ENCODE measurements at regions not wholly inside any gene's neighbourhood (a gene's known extent, or its start where the extent isn't known, plus 50 kb on each side); places are given as distances from the start of the nearest gene placed in this dataset.

DNA sequence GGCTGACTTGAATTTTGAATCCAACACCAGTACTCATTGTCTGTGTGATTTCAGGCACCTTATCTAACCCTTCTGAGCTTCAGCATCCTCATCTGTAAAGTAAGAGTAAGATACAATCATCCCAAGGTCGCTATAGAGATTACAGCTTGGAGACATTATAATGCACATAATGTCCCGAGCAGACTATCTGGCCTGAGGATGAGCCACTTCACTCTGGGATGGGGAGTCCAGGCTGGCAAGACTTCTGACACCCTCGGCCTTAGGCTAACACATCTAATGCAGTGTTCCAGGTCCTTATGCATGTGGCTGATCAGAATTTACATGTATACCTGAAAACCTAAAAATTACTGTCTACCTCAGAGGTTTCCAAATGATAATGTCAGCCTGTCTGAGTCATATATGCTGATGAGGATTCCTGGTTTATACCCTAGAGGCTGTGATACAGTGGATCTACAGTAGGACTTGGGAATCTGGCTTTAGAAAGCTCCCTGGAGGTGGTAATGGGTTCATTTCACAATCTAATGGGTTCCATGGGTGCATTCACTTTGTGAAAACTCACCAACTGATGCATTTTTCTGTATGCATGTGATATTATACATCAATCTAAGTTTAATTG lies 229.0 kb upstream of the SLCO3A1 start:
- ATAC-seq (replicated peaks; ENCODE audit: extremely low read depth, poor library complexity, severe bottlenecking), result no peak
- Mint-ChIP-seq H3K4me3 (no peak overlapping the region), H3K9me3 (no peaks in the 10 kb centered on the region), H3K27ac (ENCODE audit: low read depth) (no peak overlapping the region), H3K36me3 (ENCODE audit: insufficient read depth) (no peaks in the 10 kb centered on the region), H3K27me3 (peaks cover 32% of the 10 kb centered on the region), H3K4me1 (no peaks in the 10 kb centered on the region)
- DNase-seq (ENCODE audit: low spot score in 2 of 2), result no peak

- ATAC-seq (replicated peaks; ENCODE audit: extremely low read depth, poor library complexity, severe bottlenecking), result no peak
These were observed 228.0 kb upstream of the SLCO3A1 start for GRCh38 chr15:91625506-91625905.

DNA sequence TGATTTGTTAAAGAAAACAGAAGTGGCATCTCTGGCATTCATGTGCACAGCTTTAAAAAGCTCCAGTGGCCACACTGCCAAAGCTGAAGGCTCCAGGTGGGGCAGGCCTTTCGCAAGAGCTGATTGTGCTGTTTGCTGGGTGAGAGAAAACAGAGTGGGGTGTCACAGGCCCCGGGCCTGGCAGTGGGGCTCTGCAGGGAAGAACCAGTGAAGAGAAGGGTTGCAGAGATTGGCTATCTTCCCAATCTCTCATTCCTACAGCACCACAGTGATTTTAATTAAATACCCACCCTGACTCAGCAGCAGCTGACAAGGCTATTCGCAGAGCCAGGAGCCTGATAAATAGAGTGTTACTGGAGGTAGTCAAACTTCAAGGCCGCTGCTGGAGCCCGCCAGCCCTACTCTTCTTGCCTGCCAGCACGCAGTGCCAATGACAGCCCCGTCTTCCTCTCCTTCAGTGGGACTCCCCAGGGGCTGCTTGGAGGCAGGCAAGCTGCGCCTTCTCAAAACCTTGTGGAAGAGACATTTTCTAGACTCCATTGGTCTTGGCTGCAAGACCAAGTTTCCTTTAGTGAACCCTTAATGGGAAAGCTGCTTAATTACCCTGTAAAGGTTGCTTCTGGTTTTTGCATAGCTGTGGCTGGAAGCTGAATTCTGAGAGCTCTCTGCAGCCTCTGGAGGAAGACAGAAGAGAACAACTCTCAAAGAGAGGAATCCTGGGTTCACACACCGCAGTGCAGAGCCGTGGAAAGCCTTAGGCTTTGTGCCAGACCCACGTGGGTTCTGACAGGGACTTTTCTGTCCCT lies 225.8 kb upstream of the SLCO3A1 start:
- DNase-seq (ENCODE audit: low spot score in 2 of 2), result no peak
- H3K27me3 Mint-ChIP-seq, result peaks cover 9% of the 10 kb centered on the region

More at GRCh38 chr15:91625506-91625905, 228.0 kb upstream of the SLCO3A1 start:
- no peak for DNase-seq (ENCODE audit: low spot score in 2 of 2)
- Mint-ChIP-seq H3K4me1 (no peaks in the 10 kb centered on the region), H3K36me3 (ENCODE audit: insufficient read depth) (no peaks in the 10 kb centered on the region), H3K27ac (ENCODE audit: low read depth) (no peak overlapping the region), H3K9me3 (no peaks in the 10 kb centered on the region), H3K4me3 (no peak overlapping the region), H3K27me3 (peaks cover 22% of the 10 kb centered on the region)

DNA sequence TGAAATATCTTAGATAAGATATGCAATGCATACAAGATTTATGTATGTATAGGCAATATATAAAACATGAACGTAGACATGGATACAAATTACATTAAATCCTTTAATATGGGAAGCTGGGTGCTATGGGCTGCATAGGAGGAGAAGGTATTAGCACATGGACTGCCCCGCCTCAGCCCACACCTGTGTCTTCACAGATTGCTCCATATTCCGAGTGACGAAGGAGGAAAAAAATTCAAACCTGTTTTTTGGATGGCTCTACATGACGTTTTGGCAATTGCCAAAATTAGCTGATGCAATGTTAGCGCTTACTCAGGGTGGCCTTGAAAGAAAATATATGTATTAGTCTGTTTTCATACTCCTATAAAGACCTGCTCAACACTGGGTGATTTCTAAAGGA lies 223.4 kb upstream of the SLCO3A1 start:
- Mint-ChIP-seq H3K27me3 (peaks cover 9% of the 10 kb centered on the region), H3K4me3 (no peak overlapping the region), H3K27ac (ENCODE audit: low read depth) (no peak overlapping the region), H3K9me3 (no peaks in the 10 kb centered on the region), H3K36me3 (ENCODE audit: insufficient read depth) (no peaks in the 10 kb centered on the region), H3K4me1 (no peaks in the 10 kb centered on the region)
- ATAC-seq (replicated peaks; ENCODE audit: extremely low read depth, poor library complexity, severe bottlenecking) (no peak), DNase-seq (ENCODE audit: low spot score in 2 of 2) (no peak)

More for the DNA sequence above, 225.8 kb upstream of the SLCO3A1 start:
- Mint-ChIP-seq H3K27ac (ENCODE audit: low read depth) (no peak overlapping the region), H3K36me3 (ENCODE audit: insufficient read depth) (no peaks in the 10 kb centered on the region), H3K4me1 (no peaks in the 10 kb centered on the region), H3K4me3 (no peak overlapping the region), H3K9me3 (no peaks in the 10 kb centered on the region)
- no peak for ATAC-seq (replicated peaks; ENCODE audit: extremely low read depth, poor library complexity, severe bottlenecking)

DNA sequence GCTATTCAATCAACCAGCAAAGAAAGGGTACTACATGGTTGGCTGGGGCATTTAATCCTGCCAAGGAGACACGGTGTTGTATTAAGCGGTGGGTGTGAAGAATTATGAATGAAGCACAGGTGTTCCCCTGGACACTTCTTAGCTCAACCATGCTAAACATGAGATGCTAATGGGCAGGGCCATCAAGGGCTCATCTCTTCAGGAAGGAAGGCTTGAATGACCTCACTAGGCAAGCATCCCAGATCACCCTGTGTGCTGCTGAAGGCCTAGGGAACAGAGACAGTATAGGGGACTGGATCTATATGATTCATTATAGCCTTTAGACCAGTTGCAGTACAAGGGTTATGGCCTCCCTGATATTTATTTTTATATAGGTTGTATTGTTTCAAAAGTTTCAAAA lies 221.3 kb upstream of the SLCO3A1 start:
- H3K27me3 Mint-ChIP-seq, result peaks cover 3% of the 10 kb centered on the region
- no peaks in the 10 kb centered on the region for H3K4me1 Mint-ChIP-seq
- H3K27ac Mint-ChIP-seq (ENCODE audit: low read depth), result no peak overlapping the region
- no peaks in the 10 kb centered on the region for H3K9me3 Mint-ChIP-seq
- ATAC-seq (replicated peaks; ENCODE audit: extremely low read depth, poor library complexity, severe bottlenecking) (no peak), DNase-seq (ENCODE audit: low spot score in 2 of 2) (no peak)
- H3K4me3 Mint-ChIP-seq, result no peak overlapping the region
- H3K36me3 Mint-ChIP-seq (ENCODE audit: insufficient read depth), result no peaks in the 10 kb centered on the region

GRCh38 chr15:91632981-91633380 lies 220.5 kb upstream of the SLCO3A1 start:
- ATAC-seq (replicated peaks; ENCODE audit: extremely low read depth, poor library complexity, severe bottlenecking) (no peak), DNase-seq (ENCODE audit: low spot score in 2 of 2) (no peak)
- H3K36me3 Mint-ChIP-seq (ENCODE audit: insufficient read depth), result no peaks in the 10 kb centered on the region
- H3K27me3 Mint-ChIP-seq, result peaks cover 2% of the 10 kb centered on the region
- no peak overlapping the region for H3K27ac Mint-ChIP-seq (ENCODE audit: low read depth)
- peaks cover 4% of the 10 kb centered on the region for H3K9me3 Mint-ChIP-seq
- no peak overlapping the region for H3K4me3 Mint-ChIP-seq
- no peaks in the 10 kb centered on the region for H3K4me1 Mint-ChIP-seq

DNA sequence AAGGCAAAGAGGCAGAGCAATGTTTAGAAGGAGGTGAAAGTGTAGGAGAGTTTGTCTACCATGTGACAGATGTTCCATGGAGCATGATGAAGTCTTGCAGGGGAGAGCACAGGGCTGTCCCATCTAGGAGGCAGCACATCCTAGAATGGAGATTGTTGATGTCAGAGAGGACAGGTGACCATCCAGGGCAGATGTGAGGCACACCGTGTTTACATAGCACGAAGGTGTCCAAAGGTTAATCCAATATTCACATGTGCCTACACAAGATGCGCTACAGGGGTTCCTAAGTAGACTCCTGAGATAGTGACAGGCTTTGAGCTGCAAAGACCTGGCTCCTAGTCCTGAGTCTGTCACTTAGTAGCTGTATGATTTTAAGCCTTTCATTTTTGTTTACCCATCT lies 219.3 kb upstream of the SLCO3A1 start:
- no peaks in the 10 kb centered on the region for H3K4me1 Mint-ChIP-seq
- no peak overlapping the region for H3K27ac Mint-ChIP-seq (ENCODE audit: low read depth)
- peaks cover 5% of the 10 kb centered on the region for H3K9me3 Mint-ChIP-seq
- ATAC-seq (replicated peaks; ENCODE audit: extremely low read depth, poor library complexity, severe bottlenecking) (no peak), DNase-seq (ENCODE audit: low spot score in 2 of 2) (no peak)
- H3K36me3 Mint-ChIP-seq (ENCODE audit: insufficient read depth), result no peaks in the 10 kb centered on the region
- peaks cover 6% of the 10 kb centered on the region for H3K27me3 Mint-ChIP-seq
- no peak overlapping the region for H3K4me3 Mint-ChIP-seq

DNA sequence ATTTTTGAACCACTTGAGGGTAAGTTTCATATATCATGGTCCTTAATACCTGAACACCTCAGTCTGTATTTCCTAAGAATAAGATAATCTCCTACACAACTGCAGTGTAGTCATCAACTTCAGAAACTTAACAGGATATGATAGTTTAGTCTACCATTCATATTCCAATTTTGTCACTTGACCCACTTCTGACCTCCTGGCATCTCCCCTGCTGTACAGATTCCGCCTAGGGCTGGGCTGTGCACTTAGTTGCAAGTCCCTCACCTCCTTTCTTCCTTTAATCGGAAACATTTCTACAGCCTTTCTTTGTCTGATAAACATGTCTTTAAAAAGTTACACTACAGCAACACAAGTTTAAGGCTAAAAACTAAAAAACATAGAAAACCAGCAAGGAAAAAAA lies 218.4 kb upstream of the SLCO3A1 start:
- no peak for DNase-seq (ENCODE audit: low spot score in 2 of 2)

GRCh38 chr15:91635641-91636040 lies 217.9 kb upstream of the SLCO3A1 start:
- peaks cover 6% of the 10 kb centered on the region for H3K27me3 Mint-ChIP-seq
- H3K4me1 Mint-ChIP-seq, result no peaks in the 10 kb centered on the region
- peaks cover 11% of the 10 kb centered on the region for H3K9me3 Mint-ChIP-seq
- no peaks in the 10 kb centered on the region for H3K36me3 Mint-ChIP-seq (ENCODE audit: insufficient read depth)
- no peak overlapping the region for H3K4me3 Mint-ChIP-seq
- ATAC-seq (replicated peaks; ENCODE audit: extremely low read depth, poor library complexity, severe bottlenecking) (no peak), DNase-seq (ENCODE audit: low spot score in 2 of 2) (no peak)
- H3K27ac Mint-ChIP-seq (ENCODE audit: low read depth), result no peak overlapping the region

More for the DNA sequence above, 218.4 kb upstream of the SLCO3A1 start:
- no peak overlapping the region for H3K27ac Mint-ChIP-seq (ENCODE audit: low read depth)
- H3K27me3 Mint-ChIP-seq, result peaks cover 6% of the 10 kb centered on the region
- H3K9me3 Mint-ChIP-seq, result peaks cover 7% of the 10 kb centered on the region
- H3K36me3 Mint-ChIP-seq (ENCODE audit: insufficient read depth), result no peaks in the 10 kb centered on the region
- H3K4me1 Mint-ChIP-seq, result no peaks in the 10 kb centered on the region
- H3K4me3 Mint-ChIP-seq, result no peak overlapping the region
- ATAC-seq (replicated peaks; ENCODE audit: extremely low read depth, poor library complexity, severe bottlenecking), result no peak

- peaks cover 45% of the 10 kb centered on the region for H3K27me3 Mint-ChIP-seq
- no peak overlapping the region for H3K27ac Mint-ChIP-seq (ENCODE audit: low read depth)
- DNase-seq (ENCODE audit: low spot score in 2 of 2) (no peak), ATAC-seq (replicated peaks; ENCODE audit: extremely low read depth, poor library complexity, severe bottlenecking) (no peak)
- H3K4me1 Mint-ChIP-seq, result no peaks in the 10 kb centered on the region
- peaks cover 3% of the 10 kb centered on the region for H3K36me3 Mint-ChIP-seq (ENCODE audit: insufficient read depth)
- H3K4me3 Mint-ChIP-seq, result no peak overlapping the region
- H3K9me3 Mint-ChIP-seq, result no peaks in the 10 kb centered on the region
These were observed 204.5 kb upstream of the SLCO3A1 start for GRCh38 chr15:91649016-91649415.

GRCh38 chr15:91649831-91650321 lies 203.6 kb upstream of the SLCO3A1 start:
- Mint-ChIP-seq H3K27me3 (peaks cover 49% of the 10 kb centered on the region), H3K9me3 (no peaks in the 10 kb centered on the region), H3K27ac (ENCODE audit: low read depth) (no peak overlapping the region), H3K36me3 (ENCODE audit: insufficient read depth) (peaks cover 3% of the 10 kb centered on the region), H3K4me3 (no peak overlapping the region), H3K4me1 (no peaks in the 10 kb centered on the region)
- ATAC-seq (replicated peaks; ENCODE audit: extremely low read depth, poor library complexity, severe bottlenecking) (no peak), DNase-seq (ENCODE audit: low spot score in 2 of 2) (no peak)

- Mint-ChIP-seq H3K36me3 (ENCODE audit: insufficient read depth) (peaks cover 3% of the 10 kb centered on the region), H3K27me3 (peaks cover 53% of the 10 kb centered on the region), H3K9me3 (no peaks in the 10 kb centered on the region), H3K27ac (ENCODE audit: low read depth) (no peak overlapping the region), H3K4me1 (no peaks in the 10 kb centered on the region), H3K4me3 (no peak overlapping the region)
- DNase-seq (ENCODE audit: low spot score in 2 of 2) (no peak), ATAC-seq (replicated peaks; ENCODE audit: extremely low read depth, poor library complexity, severe bottlenecking) (no peak)
These were observed 202.3 kb upstream of the SLCO3A1 start for GRCh38 chr15:91651251-91651650.

DNA sequence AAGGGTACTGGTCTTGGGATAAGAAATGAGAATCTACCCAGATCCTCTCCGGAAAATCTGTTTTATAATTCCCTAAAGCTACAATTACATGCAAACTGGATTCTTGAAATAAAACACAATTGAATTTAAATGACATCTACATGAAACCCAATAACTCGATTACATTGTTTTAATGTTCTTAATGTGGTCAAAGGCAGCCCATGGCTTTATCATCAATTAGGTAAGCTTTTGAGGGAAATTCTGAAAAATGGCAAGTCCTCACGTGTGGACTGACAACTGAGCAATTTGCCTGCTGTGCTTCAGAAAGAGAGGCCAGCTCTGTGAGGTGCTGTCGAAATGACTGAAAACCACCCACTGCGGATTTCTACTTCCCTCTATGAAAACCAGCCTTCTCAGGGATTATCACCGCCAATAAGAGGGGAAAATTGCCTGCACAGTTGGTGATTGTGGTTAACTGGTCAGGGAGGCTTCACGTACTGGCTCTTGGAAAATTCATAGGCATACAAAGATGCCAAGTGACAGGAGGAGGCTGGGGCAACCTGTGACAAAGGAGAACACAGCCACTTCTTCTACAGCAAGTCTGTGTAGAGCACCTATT lies 200.8 kb upstream of the SLCO3A1 start:
- Mint-ChIP-seq H3K4me3 (no peak overlapping the region), H3K4me1 (no peaks in the 10 kb centered on the region), H3K27ac (ENCODE audit: low read depth) (no peak overlapping the region), H3K9me3 (no peaks in the 10 kb centered on the region), H3K36me3 (ENCODE audit: insufficient read depth) (peaks cover 3% of the 10 kb centered on the region), H3K27me3 (peaks cover 53% of the 10 kb centered on the region)
- ATAC-seq (replicated peaks; ENCODE audit: extremely low read depth, poor library complexity, severe bottlenecking) (no peak), DNase-seq (ENCODE audit: low spot score in 2 of 2) (no peak)

Data from central memory CD8-positive, alpha-beta T cell (primary cell).